H1 (cell line): ENCODE measurements at regions not wholly inside any gene's neighbourhood (a gene's known extent, or its start where the extent isn't known, plus 50 kb on each side); places are given as distances from the start of the nearest gene placed in this dataset.

Source experiments
- CHD1 ChIP-seq: IDR thresholded peaks from 2 replicates; pipeline ENCODE4 v1.6.1; 2012; ENCODE audit warnings: low read depth, low read length, improper control_type of control experiment
- KDM5A ChIP-seq: fragments of 200-600 bp; IDR thresholded peaks from 2 replicates; pipeline ENCODE4 v1.7.1; 2012; ENCODE audit warnings: mild to moderate bottlenecking, low read length, inconsistent platforms, mixed read lengths

DNA sequence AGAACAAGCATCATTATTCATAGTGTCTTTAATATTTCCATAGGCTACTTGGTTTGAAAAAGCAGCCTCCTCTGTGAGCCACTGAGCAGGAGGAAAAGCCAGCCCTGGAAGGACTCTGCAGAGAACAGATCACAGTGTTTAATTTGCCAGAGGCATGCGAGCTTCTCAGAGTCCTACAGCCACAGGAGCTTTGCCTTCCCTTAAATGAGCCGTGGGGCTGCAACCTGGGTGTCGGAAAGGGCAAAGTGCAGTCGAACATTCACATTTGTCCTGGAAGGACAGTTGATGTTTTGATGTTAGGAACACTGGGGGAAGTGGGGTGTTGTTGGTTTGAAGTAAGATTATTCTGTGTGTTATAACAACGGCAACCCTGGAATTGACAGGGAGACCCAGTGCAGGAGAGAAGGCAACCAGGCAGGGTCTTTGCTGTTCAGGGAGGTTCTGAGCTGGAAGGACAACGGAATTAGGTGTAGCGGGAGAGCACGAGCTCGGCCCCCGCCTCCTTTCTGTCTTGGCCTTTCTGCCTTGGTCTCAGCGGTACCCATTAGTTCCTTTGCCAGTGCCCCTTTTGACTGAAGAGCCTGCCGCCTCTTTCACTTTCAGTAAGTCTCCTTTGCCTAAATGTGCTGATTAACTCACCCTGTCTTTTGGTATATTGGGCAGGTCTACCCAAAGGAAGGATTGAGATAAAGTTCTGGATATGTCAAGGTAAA is 192.3 kb upstream of the PITRM1 start (continued):
- TF ChIP-seq KDM5A: no peak
- TF ChIP-seq CHD1: no peak
